GM12892 (cell line): ENCODE measurements at regions not wholly inside any gene's neighbourhood (a gene's known extent, or its start where the extent isn't known, plus 50 kb on each side); places are given as distances from the start of the nearest gene placed in this dataset.

Experiments
- POLR2AphosphoS5 ChIP-seq: IDR thresholded peaks from 2 replicates; pipeline ENCODE4 v1.6.1; 2011; ENCODE audit warnings: low read depth, low read length, control low read depth
- TAF1 ChIP-seq: IDR thresholded peaks from 2 replicates; pipeline ENCODE4 v1.6.1; 2011; ENCODE audit warnings: low read depth, mild to moderate bottlenecking, control low read depth, low read length, borderline replicate concordance

GRCh38 chr10:130843051-130843653 is 468.4 kb downstream of the TCERG1L start:
- TF ChIP-seq POLR2AphosphoS5, result no peak
- TF ChIP-seq TAF1, result no peak
